Activated B cell treated with CpG ODN at 0.5 μM for 24 hours (primary cell): ENCODE measurements at regions not wholly inside any gene's neighbourhood (a gene's known extent, or its start where the extent isn't known, plus 50 kb on each side); places are given as distances from the start of the nearest gene placed in this dataset.

Experiments
- ATAC-seq: fragments of 200-7000 bp; cut with Tn5 transposase; one replicate; pipeline ENCODE4 v1.10.0; 2021; ENCODE audit warnings: low read depth, mild to moderate bottlenecking, moderate library complexity
- CTCF ChIA-PET: fragments of 350-600 bp; sonication (Branson Sonifier 250); formaldehyde crosslinking; loops from one replicate; lab custom pipeline; 2021; ENCODE audit warnings: antibody characterized with exemption; lab: Charles Lee
- POLR2A ChIA-PET: fragments of 350-600 bp; sonication (Branson Sonifier 250); formaldehyde crosslinking; loops from one replicate; lab custom pipeline; 2021; ENCODE audit warnings: antibody characterized with exemption; lab: Charles Lee
- DNase-seq: peaks from one replicate; pipeline ENCODE4 v3.0.0; 2022
- H3K27ac Mint-ChIP-seq: one replicate; pipeline ENCODE4 v1.8.0; 2020; ENCODE audit warnings: mixed read lengths
- H3K27me3 Mint-ChIP-seq: one replicate; pipeline ENCODE4 v1.8.0; 2021; ENCODE audit warnings: mixed read lengths
- H3K36me3 Mint-ChIP-seq: one replicate; pipeline ENCODE4 v1.8.0; 2021; ENCODE audit warnings: low read depth, mixed read lengths
- H3K4me1 Mint-ChIP-seq: one replicate; pipeline ENCODE4 v1.8.0; 2021; ENCODE audit warnings: mixed read lengths
- H3K4me3 Mint-ChIP-seq: one replicate; pipeline ENCODE4 v1.8.0; 2020; ENCODE audit warnings: mild to moderate bottlenecking, mixed read lengths
- H3K9me3 Mint-ChIP-seq: one replicate; pipeline ENCODE4 v1.8.0; 2020; ENCODE audit warnings: mixed read lengths
- intact Hi-C: fragments of 100-400 bp; cut with micrococcal nuclease; formaldehyde crosslinking; loops from one replicate; pipeline ENCODE4 v1.15.1; 2024
- TF ChIP-seq, protein P1 (sequence below): fragments of 200-600 bp; IDR thresholded peaks from one replicate; pipeline ENCODE4 v1.8.0; 2022; ENCODE audit warnings: antibody characterized with exemption, mild to moderate bottlenecking

GRCh38 chr10:78995987-78996791 is 72.6 kb upstream of the ZMIZ1 start:
- POLR2A ChIA-PET: interaction anchor here (0.6 kb wide), 1 partner anchor 20 kb away, joined by 4 read pairs; no protein-coding TSS in a partner anchor
- intact Hi-C loops: no loop called here
- H3K27ac Mint-ChIP-seq: no peak overlapping the region
- ATAC-seq (no peak), DNase-seq (no peak)
- peaks cover 26% of the 10 kb centered on the region for H3K4me1 Mint-ChIP-seq
- H3K36me3 Mint-ChIP-seq: no peaks in the 10 kb centered on the region
- CTCF ChIA-PET: no interaction called here
- no peak overlapping the region for H3K4me3 Mint-ChIP-seq
- H3K27me3 Mint-ChIP-seq: peaks cover 25% of the 10 kb centered on the region
- TF ChIP-seq, protein P1, sequence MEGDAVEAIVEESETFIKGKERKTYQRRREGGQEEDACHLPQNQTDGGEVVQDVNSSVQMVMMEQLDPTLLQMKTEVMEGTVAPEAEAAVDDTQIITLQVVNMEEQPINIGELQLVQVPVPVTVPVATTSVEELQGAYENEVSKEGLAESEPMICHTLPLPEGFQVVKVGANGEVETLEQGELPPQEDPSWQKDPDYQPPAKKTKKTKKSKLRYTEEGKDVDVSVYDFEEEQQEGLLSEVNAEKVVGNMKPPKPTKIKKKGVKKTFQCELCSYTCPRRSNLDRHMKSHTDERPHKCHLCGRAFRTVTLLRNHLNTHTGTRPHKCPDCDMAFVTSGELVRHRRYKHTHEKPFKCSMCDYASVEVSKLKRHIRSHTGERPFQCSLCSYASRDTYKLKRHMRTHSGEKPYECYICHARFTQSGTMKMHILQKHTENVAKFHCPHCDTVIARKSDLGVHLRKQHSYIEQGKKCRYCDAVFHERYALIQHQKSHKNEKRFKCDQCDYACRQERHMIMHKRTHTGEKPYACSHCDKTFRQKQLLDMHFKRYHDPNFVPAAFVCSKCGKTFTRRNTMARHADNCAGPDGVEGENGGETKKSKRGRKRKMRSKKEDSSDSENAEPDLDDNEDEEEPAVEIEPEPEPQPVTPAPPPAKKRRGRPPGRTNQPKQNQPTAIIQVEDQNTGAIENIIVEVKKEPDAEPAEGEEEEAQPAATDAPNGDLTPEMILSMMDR: no peak
- no peaks in the 10 kb centered on the region for H3K9me3 Mint-ChIP-seq

DNA sequence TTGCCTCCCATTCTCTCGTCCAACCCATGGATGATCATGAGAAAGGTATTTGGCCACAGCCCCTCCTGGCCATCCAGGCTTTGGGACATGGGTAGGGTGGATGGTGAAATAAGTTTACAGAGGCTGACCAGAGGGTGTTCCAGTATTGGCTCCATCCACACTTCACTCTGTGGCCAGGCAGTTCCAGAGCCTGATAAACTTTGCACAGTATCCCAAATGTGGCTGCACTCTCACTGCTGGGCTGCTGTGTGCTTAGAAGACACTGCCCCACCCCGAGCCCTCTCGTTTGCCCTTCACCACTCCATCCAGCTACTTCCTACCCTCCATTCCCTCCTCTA is 72.0 kb upstream of the ZMIZ1 start:
- ATAC-seq (no peak), DNase-seq (no peak)
- intact Hi-C loops: no loop called here
- TF ChIP-seq, protein P1: no peak
- ChIA-PET POLR2A (no interaction called here), CTCF (no interaction called here)
- Mint-ChIP-seq H3K4me3 (no peak overlapping the region), H3K27me3 (peaks cover 31% of the 10 kb centered on the region), H3K36me3 (no peaks in the 10 kb centered on the region), H3K27ac (no peak overlapping the region), H3K9me3 (no peaks in the 10 kb centered on the region), H3K4me1 (peaks cover 21% of the 10 kb centered on the region)

DNA sequence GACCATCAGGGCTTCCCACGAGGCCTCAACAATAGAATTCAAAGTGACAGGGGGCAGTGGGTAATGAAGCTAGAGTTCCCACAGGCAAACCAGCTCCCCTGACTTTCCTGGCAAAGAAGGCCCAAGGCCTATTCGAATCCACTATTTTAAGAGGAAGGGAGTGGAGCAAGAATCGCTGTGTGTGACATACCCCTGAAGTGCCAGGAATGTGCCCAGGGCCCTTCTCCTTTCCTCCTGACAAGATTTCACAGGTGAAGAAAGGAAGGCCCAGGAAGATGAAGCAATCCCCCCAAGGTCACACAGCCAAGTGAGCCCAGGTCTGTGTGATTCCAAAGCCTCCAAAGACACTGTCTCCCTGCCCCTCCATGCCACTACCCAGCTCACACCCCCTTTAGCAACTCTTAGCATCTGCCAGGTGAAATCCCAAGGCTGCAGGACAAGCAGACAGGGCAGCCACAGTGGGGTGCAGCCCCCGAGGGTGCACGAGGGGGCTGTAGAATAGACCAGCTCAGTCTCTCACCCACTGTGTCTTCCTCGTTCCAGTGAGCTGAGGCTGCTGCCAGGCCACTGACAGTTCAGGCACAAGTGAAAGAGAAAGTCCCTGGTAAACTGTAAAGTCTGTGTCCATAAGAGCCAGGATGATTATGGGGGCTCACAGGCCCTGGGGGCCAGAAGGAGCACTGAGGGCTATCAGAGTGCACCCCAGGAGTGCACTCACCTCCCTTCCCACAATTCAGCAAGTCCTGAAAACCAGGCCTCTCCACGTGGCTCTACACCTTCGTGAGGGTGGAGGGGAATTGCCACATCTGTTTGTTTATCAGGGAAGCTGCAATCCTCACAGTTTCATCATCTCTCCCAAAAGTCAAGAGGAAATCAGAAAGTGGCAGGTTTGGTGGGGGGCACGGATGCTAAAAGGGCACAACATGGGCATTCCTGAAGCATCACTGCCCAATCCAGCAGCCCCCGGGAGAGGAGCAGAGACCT is 70.8 kb upstream of the ZMIZ1 start:
- no peaks in the 10 kb centered on the region for H3K36me3 Mint-ChIP-seq
- intact Hi-C loops: no loop called here
- no peak overlapping the region for H3K4me3 Mint-ChIP-seq
- ChIA-PET CTCF (interaction anchor here (0.9 kb wide), 1 partner anchor 90 kb away, joined by 3 read pairs; no protein-coding TSS in a partner anchor), POLR2A (no interaction called here)
- DNase-seq (no peak), ATAC-seq (no peak)
- peaks cover 9% of the 10 kb centered on the region for H3K4me1 Mint-ChIP-seq
- TF ChIP-seq, protein P1: no peak
- H3K27ac Mint-ChIP-seq: no peak overlapping the region
- H3K9me3 Mint-ChIP-seq: no peaks in the 10 kb centered on the region
- H3K27me3 Mint-ChIP-seq: peaks cover 32% of the 10 kb centered on the region

DNA sequence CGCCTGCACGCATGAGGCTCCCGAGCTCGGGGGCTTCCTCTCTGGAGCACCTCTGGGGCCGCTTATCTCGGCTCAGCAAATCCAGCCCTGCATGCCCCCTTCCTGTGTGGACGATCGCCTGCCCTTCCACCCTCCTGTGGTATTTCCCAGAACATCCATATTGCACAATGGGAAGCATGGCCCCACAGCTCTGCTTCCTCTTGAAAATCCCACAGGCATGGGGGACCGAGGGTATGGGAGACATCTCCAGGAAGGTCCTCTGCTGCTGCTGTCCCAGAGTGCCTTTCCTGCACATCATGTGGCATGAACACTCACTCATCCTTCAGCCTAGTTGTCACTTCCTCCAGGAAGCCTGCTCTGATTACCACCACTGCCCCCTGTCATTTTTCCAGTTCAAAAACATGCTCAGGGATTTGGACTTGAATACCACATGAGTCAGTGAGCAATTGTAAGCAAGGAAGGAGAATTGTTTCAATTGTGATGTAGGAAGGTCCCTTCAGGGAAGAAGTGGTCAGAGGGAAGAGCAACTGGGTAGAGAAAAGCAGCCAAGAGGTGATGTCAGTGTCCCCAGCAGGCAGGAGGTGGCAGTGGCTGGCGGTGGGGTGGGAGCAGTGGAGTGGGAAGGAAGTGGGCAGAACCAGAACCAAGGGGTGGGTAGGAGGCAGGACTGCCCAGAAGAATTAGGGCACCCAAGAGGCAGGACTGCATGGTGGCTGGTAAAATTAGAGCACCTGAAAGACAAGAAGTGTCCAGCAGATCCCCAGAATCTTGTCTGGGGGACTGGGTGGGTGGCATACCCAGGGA is 67.5 kb upstream of the ZMIZ1 start:
- no peak overlapping the region for H3K4me3 Mint-ChIP-seq
- intact Hi-C loops: no loop called here
- TF ChIP-seq, protein P1: no peak
- peaks cover 5% of the 10 kb centered on the region for H3K4me1 Mint-ChIP-seq
- ATAC-seq (no peak), DNase-seq (no peak)
- peaks cover 53% of the 10 kb centered on the region for H3K27me3 Mint-ChIP-seq
- ChIA-PET CTCF (no interaction called here), POLR2A (no interaction called here)
- no peaks in the 10 kb centered on the region for H3K36me3 Mint-ChIP-seq
- H3K27ac Mint-ChIP-seq: no peak overlapping the region
- no peaks in the 10 kb centered on the region for H3K9me3 Mint-ChIP-seq
